ENCODE measurements at regions not wholly inside any gene's neighbourhood (a gene's known extent, or its start where the extent isn't known, plus 50 kb on each side); places are given as distances from the start of the nearest gene placed in this dataset.

GRCh38 chr6:47147175-47147727 lies 105.1 kb upstream of the ADGRF1 start:
- H3K27ac Mint-ChIP-seq = no peak overlapping the region
- intact Hi-C loops (cut with micrococcal nuclease) = no loop called here
- ATAC-seq (ENCODE audit: low read depth) (no peak), DNase-seq (no peak)
- H3K9me3 Mint-ChIP-seq = no peaks in the 10 kb centered on the region
- CTCF ChIA-PET = no interaction called here
- no peaks in the 10 kb centered on the region for H3K4me1 Mint-ChIP-seq
- TF ChIP-seq CTCF (IDR thresholded peaks at IDR 0.05) = no peak
- H3K27me3 Mint-ChIP-seq = peaks cover 6% of the 10 kb centered on the region
- POLR2A ChIA-PET = no interaction called here
- no peaks in the 10 kb centered on the region for H3K36me3 Mint-ChIP-seq (ENCODE audit: low read depth)
- H3K4me3 Mint-ChIP-seq = no peak overlapping the region

GRCh38 chr6:47146431-47147174 lies 104.5 kb upstream of the ADGRF1 start:
- Mint-ChIP-seq H3K36me3 (ENCODE audit: low read depth) (no peaks in the 10 kb centered on the region), H3K9me3 (no peaks in the 10 kb centered on the region), H3K4me3 (no peak overlapping the region), H3K27me3 (peaks cover 6% of the 10 kb centered on the region), H3K4me1 (no peaks in the 10 kb centered on the region), H3K27ac (no peak overlapping the region)
- CTCF ChIA-PET = no interaction called here
- POLR2A ChIA-PET = no interaction called here
- ATAC-seq (ENCODE audit: low read depth) (no peak), DNase-seq (no peak)
- intact Hi-C loops (cut with micrococcal nuclease) = no loop called here
- no peak for TF ChIP-seq CTCF (IDR thresholded peaks at IDR 0.05)

GRCh38 chr6:47145212-47145611 lies 103.1 kb upstream of the ADGRF1 start:
- CTCF ChIA-PET = no interaction called here
- no peak for TF ChIP-seq CTCF (IDR thresholded peaks at IDR 0.05)
- Mint-ChIP-seq H3K4me3 (no peak overlapping the region), H3K36me3 (ENCODE audit: low read depth) (no peaks in the 10 kb centered on the region), H3K4me1 (no peaks in the 10 kb centered on the region), H3K27me3 (peaks cover 6% of the 10 kb centered on the region), H3K27ac (no peak overlapping the region), H3K9me3 (no peaks in the 10 kb centered on the region)
- intact Hi-C loops (cut with micrococcal nuclease) = no loop called here
- no peak for ATAC-seq (ENCODE audit: low read depth)
- POLR2A ChIA-PET = no interaction called here
- DNase-seq = no peak

- Mint-ChIP-seq H3K27ac (no peak overlapping the region), H3K4me3 (no peak overlapping the region), H3K27me3 (peaks cover 3% of the 10 kb centered on the region), H3K9me3 (no peaks in the 10 kb centered on the region), H3K36me3 (ENCODE audit: low read depth) (no peaks in the 10 kb centered on the region), H3K4me1 (no peaks in the 10 kb centered on the region)
- ChIA-PET CTCF (no interaction called here), POLR2A (no interaction called here)
- ATAC-seq (ENCODE audit: low read depth) = no peak
- intact Hi-C loops (cut with micrococcal nuclease) = no loop called here
- DNase-seq = no peak
- no peak for TF ChIP-seq CTCF (IDR thresholded peaks at IDR 0.05)
Measured at GRCh38 chr6:47144306-47144705, 102.2 kb upstream of the ADGRF1 start.

- Mint-ChIP-seq H3K27ac (no peak overlapping the region), H3K4me1 (no peaks in the 10 kb centered on the region), H3K4me3 (no peak overlapping the region), H3K36me3 (ENCODE audit: low read depth) (no peaks in the 10 kb centered on the region), H3K9me3 (no peaks in the 10 kb centered on the region), H3K27me3 (peaks cover 3% of the 10 kb centered on the region)
- ChIA-PET CTCF (no interaction called here), POLR2A (no interaction called here)
- ATAC-seq (ENCODE audit: low read depth) (no peak), DNase-seq (no peak)
- TF ChIP-seq CTCF (IDR thresholded peaks at IDR 0.05) = no peak
- intact Hi-C loops (cut with micrococcal nuclease) = no loop called here
Measured at GRCh38 chr6:47141963-47142362, 99.8 kb upstream of the ADGRF1 start.

Data from activated B cell treated with CpG ODN at 0.5 μM for 24 hours (primary cell).